RWPE1 (cell line): ENCODE measurements at regions not wholly inside any gene's neighbourhood (a gene's known extent, or its start where the extent isn't known, plus 50 kb on each side); places are given as distances from the start of the nearest gene placed in this dataset.

Experiments
- CTCF ChIA-PET: fragments of 350-600 bp; sonication (Branson Sonifier 250); formaldehyde crosslinking; extraction: SDS; loops from one replicate; lab custom pipeline; 2021; lab: Yijun Ruan, JAX
- POLR2A ChIA-PET: fragments of 400-600 bp; formaldehyde crosslinking; extraction: SDS; loops from one replicate; lab custom pipeline; 2020; ENCODE audit warnings: antibody characterized with exemption; ENCODE audit not compliant: low non-redundant PET; lab: Yijun Ruan, JAX
- DNase-seq: peaks from one replicate; pipeline ENCODE4 v3.0.0; 2012; ENCODE audit warnings: low spot score
- H3K27ac ChIP-seq: fragments of 450-650 bp; 2 replicates; pipeline ENCODE4 v1.5.1; 2017
- CTCF ChIP-seq: fragments of 450-650 bp; conservative IDR thresholded peaks from 2 replicates; pipeline ENCODE4 v1.5.1; 2017; ENCODE audit warnings: low read depth, mild to moderate bottlenecking

- CTCF ChIA-PET = interaction anchor here (0.6 to 0.7 kb wide), 3 partner anchors 8 to 235 kb away, joined by 3 to 4 read pairs (median 3); no protein-coding TSS in a partner anchor
- POLR2A ChIA-PET = no interaction called here
These were observed 69.9 kb upstream of the ZC3H11B start for GRCh38 chr1:219682788-219683187.

GRCh38 chr1:219681876-219682275 lies 69.0 kb upstream of the ZC3H11B start:
- H3K27ac ChIP-seq = no peak overlapping the region
- POLR2A ChIA-PET = no interaction called here
- no peak for DNase-seq
- CTCF ChIA-PET = interaction anchor here (0.6 kb wide), 1 partner anchor 236 kb away, joined by 3 read pairs; no protein-coding TSS in a partner anchor
- no peak for TF ChIP-seq CTCF

More at GRCh38 chr1:219682788-219683187, 69.9 kb upstream of the ZC3H11B start:
- H3K27ac ChIP-seq = no peak overlapping the region
- no peak for DNase-seq
- TF ChIP-seq CTCF = no peak

- H3K27ac ChIP-seq = no peak overlapping the region
- DNase-seq = no peak
These were observed 63.3 kb upstream of the ZC3H11B start for GRCh38 chr1:219676012-219676765.

GRCh38 chr1:219670426-219671149 lies 57.7 kb upstream of the ZC3H11B start:
- no peak for TF ChIP-seq CTCF
- H3K27ac ChIP-seq = no peak overlapping the region
- ChIA-PET POLR2A (no interaction called here), CTCF (interaction anchor here (0.6 to 3.1 kb wide), 5 partner anchors 9 to 380 kb away, joined by 3 to 14 read pairs (median 4); no protein-coding TSS in a partner anchor)
- no peak for DNase-seq

More at GRCh38 chr1:219676012-219676765, 63.3 kb upstream of the ZC3H11B start:
- TF ChIP-seq CTCF = no peak
- POLR2A ChIA-PET = no interaction called here
- CTCF ChIA-PET = interaction anchor here (0.7 to 4.1 kb wide), 5 partner anchors 12 to 136 kb away, joined by 3 to 16 read pairs (median 5); no protein-coding TSS in a partner anchor

GRCh38 chr1:219669556-219669955 lies 56.7 kb upstream of the ZC3H11B start:
- no peak for TF ChIP-seq CTCF
- POLR2A ChIA-PET = no interaction called here
- DNase-seq = no peak
- no peak overlapping the region for H3K27ac ChIP-seq
- CTCF ChIA-PET = interaction anchor here (1.6 to 3.1 kb wide), 2 partner anchors 9 to 143 kb away, joined by 8 to 14 read pairs; no protein-coding TSS in a partner anchor

GRCh38 chr1:219669042-219669441 lies 56.1 kb upstream of the ZC3H11B start:
- no peak overlapping the region for H3K27ac ChIP-seq
- CTCF ChIA-PET = interaction anchor here (1.2 to 1.6 kb wide), 2 partner anchors 9 to 143 kb away, joined by 3 to 8 read pairs; no protein-coding TSS in a partner anchor
- DNase-seq = no peak
- POLR2A ChIA-PET = no interaction called here
- no peak for TF ChIP-seq CTCF
